PC-9 (cell line): ENCODE measurements at regions not wholly inside any gene's neighbourhood (a gene's known extent, or its start where the extent isn't known, plus 50 kb on each side); places are given as distances from the start of the nearest gene placed in this dataset.
"Not testable (repeated sequence)": the region's sequence is repeated elsewhere in the genome, so short reads cannot be mapped to it uniquely, and the experiment has no call there.

Source experiments
- BruUV-seq: library from RNA; stranded (reverse); fragments of 400-500 nt; replicated peaks from 2 replicates; lab custom pipeline; 2021; lab: Mats Ljungman, UMichigan
- CTCF ChIA-PET: fragments of 300-600 bp; sonication (Branson Sonifier 250); formaldehyde crosslinking; loops from one replicate; lab custom pipeline; 2022; ENCODE audit warnings: antibody characterized with exemption; lab: Charles Lee
- POLR2A ChIA-PET: fragments of 300-600 bp; sonication (Branson Sonifier 250); formaldehyde crosslinking; loops from one replicate; lab custom pipeline; 2022; ENCODE audit warnings: antibody characterized with exemption; ENCODE audit not compliant: unreplicated experiment; lab: Charles Lee
- DNase-seq, 2 experiments: peaks; one replicate each; pipeline versions ENCODE4 v3.0.0 to v3.0.0-alpha.2; 2015 to 2022; ENCODE audit warnings: mixed read lengths in 1 of 2
- H2AFZ ChIP-seq: fragments of 200-600 bp; sonication (generic); 2 replicates; pipeline ENCODE4 v1.8.1; 2017; ENCODE audit warnings: antibody characterized with exemption
- H3F3A ChIP-seq: fragments of 200-600 bp; sonication (generic); 2 replicates; pipeline ENCODE4 v1.8.1; 2017; ENCODE audit warnings: antibody characterized with exemption, mild to moderate bottlenecking, low read depth; ENCODE audit not compliant: insufficient read depth
- H3K27ac ChIP-seq: fragments of 200-600 bp; sonication (generic); 2 replicates; pipeline ENCODE4 v1.6.1; 2016; ENCODE audit warnings: mixed run types
- H3K27me3 ChIP-seq: fragments of 200-600 bp; sonication (generic); 2 replicates; pipeline ENCODE4 v1.6.1; 2016; ENCODE audit warnings: low read depth, mixed run types; ENCODE audit not compliant: insufficient read depth
- H3K36me3 ChIP-seq: fragments of 200-600 bp; sonication (generic); 2 replicates; pipeline ENCODE4 v1.6.1; 2016; ENCODE audit warnings: low read depth, mixed run types
- H3K4me1 ChIP-seq: fragments of 200-600 bp; sonication (generic); replicated peaks from 2 replicates; pipeline ENCODE4 v1.6.1; 2016; ENCODE audit warnings: mixed run types; ENCODE audit not compliant: insufficient read depth
- H3K4me2 ChIP-seq: fragments of 200-600 bp; sonication (generic); 2 replicates; pipeline ENCODE4 v1.6.1; 2017; ENCODE audit warnings: mixed run types
- H3K4me3 ChIP-seq: fragments of 200-600 bp; sonication (generic); 2 replicates; pipeline ENCODE4 v1.6.1; 2016; ENCODE audit warnings: mixed run types
- H3K79me2 ChIP-seq: fragments of 200-600 bp; sonication (generic); 2 replicates; pipeline ENCODE4 v1.6.1; 2017; ENCODE audit warnings: low read depth, mixed run types
- H3K9me2 ChIP-seq: fragments of 200-600 bp; sonication (generic); 2 replicates; pipeline ENCODE4 v1.8.1; 2017; ENCODE audit warnings: mild to moderate bottlenecking; ENCODE audit not compliant: insufficient read depth
- H3K9me3 ChIP-seq: fragments of 200-600 bp; sonication (generic); 2 replicates; pipeline ENCODE4 v1.8.1; 2016; ENCODE audit warnings: low read depth; ENCODE audit not compliant: insufficient read depth
- H4K20me1 ChIP-seq: fragments of 200-600 bp; sonication (generic); 2 replicates; pipeline ENCODE4 v1.8.1; 2017; ENCODE audit not compliant: insufficient read depth
- EZH2 ChIP-seq: fragments of 200-600 bp; sonication (generic); IDR thresholded peaks from 2 replicates; pipeline ENCODE4 v1.8.0; 2017; ENCODE audit warnings: antibody characterized with exemption, low read depth
- intact Hi-C: fragments of 100-400 bp; cut with micrococcal nuclease; formaldehyde crosslinking; loops from one replicate; pipeline ENCODE4 v1.10.0; 2022; ENCODE audit not compliant: unreplicated experiment
- TF ChIP-seq, protein P1 (sequence below): fragments of 200-600 bp; sonication (generic); conservative IDR thresholded peaks from 2 replicates; pipeline ENCODE4 v1.6.1; 2017; ENCODE audit warnings: mixed run types, antibody characterized with exemption, mild to moderate bottlenecking, moderate library complexity

DNA sequence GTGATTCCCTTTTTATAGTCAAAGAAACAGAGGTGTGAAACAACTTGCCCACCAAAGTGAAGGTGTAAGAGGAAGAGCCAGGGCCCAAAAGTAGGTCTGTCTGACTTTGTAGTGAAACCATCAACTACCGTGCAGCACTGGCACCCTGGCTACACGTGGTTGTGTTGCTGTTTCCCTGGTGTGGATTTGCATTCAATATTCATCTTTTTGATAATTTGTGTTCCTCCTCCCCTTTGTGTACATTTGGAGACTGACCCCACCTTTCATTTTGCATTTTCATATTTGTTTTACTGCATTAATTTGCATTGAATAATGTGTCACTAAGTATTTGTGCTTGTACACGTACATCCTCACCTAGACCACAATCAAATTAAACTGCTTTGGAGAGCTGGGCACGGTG, 873.8 kb upstream of the WWC1 start:
- CTCF ChIA-PET: no interaction called here

DNA sequence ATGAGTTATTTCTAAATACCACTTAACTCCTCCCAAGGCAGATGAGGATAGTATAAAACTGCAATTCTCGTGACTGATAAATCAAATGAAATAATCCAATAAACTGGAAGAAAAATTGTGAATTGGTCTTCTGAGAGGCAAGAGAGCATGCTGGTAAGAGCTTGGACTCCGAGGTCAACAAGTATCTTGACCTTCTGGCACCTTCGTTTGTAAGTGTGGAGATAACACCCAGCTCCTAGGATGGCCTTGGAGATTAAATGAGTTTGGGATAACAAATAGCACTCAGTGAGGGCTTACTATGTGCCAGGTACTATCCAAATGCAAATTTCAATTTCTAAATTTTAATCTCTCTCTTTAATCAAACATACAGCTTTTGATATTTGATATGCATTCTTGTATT, 866.3 kb upstream of the WWC1 start:
- no peak overlapping the region for H3K4me3 ChIP-seq
- no peak overlapping the region for H3K27ac ChIP-seq
- H4K20me1 ChIP-seq: no peaks in the 10 kb centered on the region
- no peaks in the 10 kb centered on the region for H3K4me1 ChIP-seq
- DNase-seq: no peak
- H3K9me2 ChIP-seq: no peaks in the 10 kb centered on the region
- ChIA-PET POLR2A (no interaction called here), CTCF (no interaction called here)
- no peaks in the 10 kb centered on the region for H3K79me2 ChIP-seq
- no peak for TF ChIP-seq EZH2
- TF ChIP-seq, protein P1, sequence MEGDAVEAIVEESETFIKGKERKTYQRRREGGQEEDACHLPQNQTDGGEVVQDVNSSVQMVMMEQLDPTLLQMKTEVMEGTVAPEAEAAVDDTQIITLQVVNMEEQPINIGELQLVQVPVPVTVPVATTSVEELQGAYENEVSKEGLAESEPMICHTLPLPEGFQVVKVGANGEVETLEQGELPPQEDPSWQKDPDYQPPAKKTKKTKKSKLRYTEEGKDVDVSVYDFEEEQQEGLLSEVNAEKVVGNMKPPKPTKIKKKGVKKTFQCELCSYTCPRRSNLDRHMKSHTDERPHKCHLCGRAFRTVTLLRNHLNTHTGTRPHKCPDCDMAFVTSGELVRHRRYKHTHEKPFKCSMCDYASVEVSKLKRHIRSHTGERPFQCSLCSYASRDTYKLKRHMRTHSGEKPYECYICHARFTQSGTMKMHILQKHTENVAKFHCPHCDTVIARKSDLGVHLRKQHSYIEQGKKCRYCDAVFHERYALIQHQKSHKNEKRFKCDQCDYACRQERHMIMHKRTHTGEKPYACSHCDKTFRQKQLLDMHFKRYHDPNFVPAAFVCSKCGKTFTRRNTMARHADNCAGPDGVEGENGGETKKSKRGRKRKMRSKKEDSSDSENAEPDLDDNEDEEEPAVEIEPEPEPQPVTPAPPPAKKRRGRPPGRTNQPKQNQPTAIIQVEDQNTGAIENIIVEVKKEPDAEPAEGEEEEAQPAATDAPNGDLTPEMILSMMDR: no peak
- no TSS peak for BruUV-seq
- H2AFZ ChIP-seq: no peak overlapping the region
- no peak overlapping the region for H3K4me2 ChIP-seq
- no peaks in the 10 kb centered on the region for H3K27me3 ChIP-seq
- H3K36me3 ChIP-seq: no peaks in the 10 kb centered on the region
- no peaks in the 10 kb centered on the region for H3F3A ChIP-seq
- no peaks in the 10 kb centered on the region for H3K9me3 ChIP-seq
- intact Hi-C loops: no loop called here

More for the DNA sequence above, 873.8 kb upstream of the WWC1 start:
- Histone ChIP-seq H3K4me3 (no peak overlapping the region), H3F3A (no peaks in the 10 kb centered on the region), H3K36me3 (no peaks in the 10 kb centered on the region), H3K27ac (no peak overlapping the region), H3K4me1 (no peaks in the 10 kb centered on the region), H3K9me3 (no peaks in the 10 kb centered on the region), H3K9me2 (peaks cover 2% of the 10 kb centered on the region; the same call in 1 of the 2 replicates), H3K79me2 (no peaks in the 10 kb centered on the region), H2AFZ (no peak overlapping the region), H3K27me3 (no peaks in the 10 kb centered on the region), H3K4me2 (no peak overlapping the region), H4K20me1 (no peaks in the 10 kb centered on the region)
- POLR2A ChIA-PET: no interaction called here
- TF ChIP-seq EZH2: no peak
- TF ChIP-seq, protein P1: no peak
- no TSS peak for BruUV-seq
- no peak for DNase-seq
- intact Hi-C loops: no loop called here

GRCh38 chr5:167426501-167426900, 864.9 kb upstream of the WWC1 start:
- TF ChIP-seq, protein P1: no peak
- TF ChIP-seq EZH2: no peak
- intact Hi-C loops: no loop called here
- no peaks in the 10 kb centered on the region for H3F3A ChIP-seq
- no peaks in the 10 kb centered on the region for H3K9me2 ChIP-seq
- POLR2A ChIA-PET: no interaction called here
- H3K4me3 ChIP-seq: no peak overlapping the region
- no peaks in the 10 kb centered on the region for H3K9me3 ChIP-seq
- CTCF ChIA-PET: no interaction called here
- no peak overlapping the region for H3K27ac ChIP-seq
- H3K36me3 ChIP-seq: no peaks in the 10 kb centered on the region
- H2AFZ ChIP-seq: no peak overlapping the region
- H3K4me2 ChIP-seq: no peak overlapping the region
- no peaks in the 10 kb centered on the region for H3K27me3 ChIP-seq
- H4K20me1 ChIP-seq: no peaks in the 10 kb centered on the region
- H3K79me2 ChIP-seq: no peaks in the 10 kb centered on the region
- H3K4me1 ChIP-seq: no peaks in the 10 kb centered on the region
- no TSS peak for BruUV-seq
- no peak for DNase-seq

- H2AFZ ChIP-seq, CTCF ChIA-PET, H3K27me3 ChIP-seq, DNase-seq, H3K79me2 ChIP-seq, H3K4me2 ChIP-seq, H3K9me3 ChIP-seq, H3K9me2 ChIP-seq, H3F3A ChIP-seq, H4K20me1 ChIP-seq, H3K36me3 ChIP-seq, BruUV-seq, H3K27ac ChIP-seq, H3K4me1 ChIP-seq, intact Hi-C loops, POLR2A ChIA-PET, H3K4me3 ChIP-seq: not testable (repeated sequence)
Observed at GRCh38 chr5:167427641-167428040, 863.8 kb upstream of the WWC1 start.
